ENCODE measurements at regions not wholly inside any gene's neighbourhood (a gene's known extent, or its start where the extent isn't known, plus 50 kb on each side); places are given as distances from the start of the nearest gene placed in this dataset.

- TF ChIP-seq MAX (IDR thresholded peaks at IDR 0.05; ENCODE audit: low read depth, low read length) (no peak), CTCF (IDR thresholded peaks at IDR 0.05; ENCODE audit: low read depth, low read length) (no peak), MYC (IDR thresholded peaks at IDR 0.05; ENCODE audit: low read depth, low read length) (no peak)
These were observed 849.3 kb upstream of the PCDH10 start for GRCh38 chr4:132299841-132300240.
